ENCODE measurements at regions not wholly inside any gene's neighbourhood (a gene's known extent, or its start where the extent isn't known, plus 50 kb on each side); places are given as distances from the start of the nearest gene placed in this dataset.

DNA sequence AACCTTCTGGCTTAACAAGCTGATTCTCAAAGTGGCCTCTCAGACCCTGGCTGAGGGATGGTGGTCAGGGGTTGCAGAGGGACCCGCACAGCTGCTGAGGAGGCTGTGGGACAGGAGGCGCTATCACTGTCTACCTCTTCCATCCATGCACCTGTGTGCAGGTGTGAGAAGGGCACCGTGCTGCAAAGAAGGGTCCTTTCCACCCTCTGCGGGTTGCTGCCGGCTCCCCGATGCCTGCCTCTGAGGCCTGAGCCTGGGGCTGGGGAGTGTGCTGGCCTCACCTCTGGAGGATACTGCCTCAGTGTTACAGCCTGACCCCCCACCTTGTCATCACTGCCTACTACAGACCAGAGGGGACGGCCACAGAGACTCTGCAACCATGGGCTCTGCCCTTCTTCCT lies 66.1 kb upstream of the B3GAT1 start:
- Histone ChIP-seq H3K4me1 (no peaks in the 10 kb centered on the region), H3K27ac (no peak overlapping the region), H3K9me3 (no peaks in the 10 kb centered on the region), H3K36me3 (replicated peaks in 1 of 2; ENCODE audit: insufficient read depth in 1 of 2, low read depth in 2 of 2) (no peaks in the 10 kb centered on the region), H3K4me3 (no peak overlapping the region), H3K27me3 (no peaks in the 10 kb centered on the region)
- intact Hi-C loops (cut with DNase I): no loop called here
- DNase-seq: no peak
- no peak for ATAC-seq
- TF ChIP-seq CTCF (IDR thresholded peaks at IDR 0.05) (no peak), POLR2A (IDR thresholded peaks at IDR 0.05) (no peak)
- WGBS, 2 donors: 65 to 68% methylated on average over 4 to 7 of the region's 7 CpGs

GRCh38 chr11:134477486-134477885 lies 65.4 kb upstream of the B3GAT1 start:
- H3K9me3 ChIP-seq: no peaks in the 10 kb centered on the region
- H3K4me1 ChIP-seq: no peaks in the 10 kb centered on the region
- DNase-seq (no peak), ATAC-seq (no peak)
- no peaks in the 10 kb centered on the region for H3K36me3 ChIP-seq (replicated peaks in 1 of 2; ENCODE audit: insufficient read depth in 1 of 2, low read depth in 2 of 2)
- H3K4me3 ChIP-seq: no peak overlapping the region
- no peaks in the 10 kb centered on the region for H3K27me3 ChIP-seq
- intact Hi-C loops (cut with DNase I): no loop called here
- no peak overlapping the region for H3K27ac ChIP-seq
- TF ChIP-seq CTCF (IDR thresholded peaks at IDR 0.05) (no peak), POLR2A (IDR thresholded peaks at IDR 0.05) (no peak)
- 50 to 59% methylated on average over 2 of the region's 2 CpGs for WGBS, 2 donors

- no peaks in the 10 kb centered on the region for H3K9me3 ChIP-seq
- intact Hi-C loops (cut with DNase I): no loop called here
- TF ChIP-seq CTCF (IDR thresholded peaks at IDR 0.05) (no peak), POLR2A (IDR thresholded peaks at IDR 0.05) (no peak)
- H3K27ac ChIP-seq: no peak overlapping the region
- no peaks in the 10 kb centered on the region for H3K27me3 ChIP-seq
- WGBS, 2 donors: 5 to 6% methylated on average over 11 of the region's 11 CpGs
- H3K36me3 ChIP-seq (replicated peaks in 1 of 2; ENCODE audit: insufficient read depth in 1 of 2, low read depth in 2 of 2): no peaks in the 10 kb centered on the region
- H3K4me1 ChIP-seq: no peaks in the 10 kb centered on the region
- ATAC-seq: no peak
- no peak overlapping the region for H3K4me3 ChIP-seq
- no peak for DNase-seq
Observed at GRCh38 chr11:134476435-134477021, 64.5 kb upstream of the B3GAT1 start.

- WGBS, 2 donors: 43 to 57% methylated on average over 6 to 7 of the region's 7 CpGs
- Histone ChIP-seq H3K36me3 (replicated peaks in 1 of 2; ENCODE audit: insufficient read depth in 1 of 2, low read depth in 2 of 2) (no peaks in the 10 kb centered on the region), H3K27ac (no peak overlapping the region), H3K4me1 (no peaks in the 10 kb centered on the region), H3K4me3 (no peak overlapping the region), H3K27me3 (no peaks in the 10 kb centered on the region), H3K9me3 (no peaks in the 10 kb centered on the region)
- intact Hi-C loops (cut with DNase I): no loop called here
- DNase-seq: no peak
- ATAC-seq: no peak
- TF ChIP-seq POLR2A (IDR thresholded peaks at IDR 0.05) (no peak), CTCF (IDR thresholded peaks at IDR 0.05) (no peak)
Observed at GRCh38 chr11:134475951-134476350, 63.9 kb upstream of the B3GAT1 start.

DNA sequence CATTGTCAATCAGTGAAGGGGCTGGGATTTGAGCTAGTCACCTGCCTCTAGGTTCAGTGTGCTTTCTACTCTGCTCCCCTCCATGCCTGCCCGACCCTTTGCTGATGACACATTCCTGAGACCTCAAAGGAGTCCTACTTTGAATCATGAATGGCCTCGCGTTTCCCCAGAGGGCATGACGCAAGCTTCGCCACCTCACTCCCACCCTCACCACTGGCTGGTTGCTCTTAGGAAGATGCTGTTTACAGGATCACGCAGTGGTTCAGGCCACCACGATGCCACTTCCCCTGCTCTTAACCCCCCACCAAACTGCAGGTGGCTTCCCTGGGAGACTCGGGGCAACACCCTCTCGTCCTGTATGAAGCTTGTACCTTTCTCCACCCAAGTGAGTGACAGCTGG lies 62.9 kb upstream of the B3GAT1 start:
- H3K4me1 ChIP-seq: no peaks in the 10 kb centered on the region
- no peak for DNase-seq
- H3K27me3 ChIP-seq: no peaks in the 10 kb centered on the region
- no peak overlapping the region for H3K27ac ChIP-seq
- intact Hi-C loops (cut with DNase I): no loop called here
- H3K9me3 ChIP-seq: no peaks in the 10 kb centered on the region
- WGBS, 2 donors: 72 to 79% methylated on average over 7 to 9 of the region's 9 CpGs
- ATAC-seq: no peak
- no peak for TF ChIP-seq POLR2A (IDR thresholded peaks at IDR 0.05)
- H3K36me3 ChIP-seq (replicated peaks in 1 of 2; ENCODE audit: insufficient read depth in 1 of 2, low read depth in 2 of 2): no peaks in the 10 kb centered on the region
- H3K4me3 ChIP-seq: no peak overlapping the region

All from body of pancreas (tissue), 4 donors.